OCI-LY1 (cell line): ENCODE measurements at regions not wholly inside any gene's neighbourhood (a gene's known extent, or its start where the extent isn't known, plus 50 kb on each side); places are given as distances from the start of the nearest gene placed in this dataset.

ENCODE experiments used
- H2AFZ ChIP-seq: fragments of 200-600 bp; sonication (generic), shearing (Covaris generic); 2 replicates; pipeline ENCODE4 v1.6.0; 2014; ENCODE audit warnings: antibody characterized with exemption, mild to moderate bottlenecking, low read length
- H3F3A ChIP-seq: fragments of 200-600 bp; sonication (generic), shearing (Covaris generic); 2 replicates; pipeline ENCODE4 v1.6.0; 2014; ENCODE audit warnings: mild to moderate bottlenecking, antibody characterized with exemption, low read length, moderate library complexity; ENCODE audit not compliant: insufficient read depth
- H3K27ac ChIP-seq: fragments of 200-600 bp; sonication (generic); 2 replicates; pipeline ENCODE4 v1.5.1; 2014; ENCODE audit warnings: low read length, mixed run types, mild to moderate bottlenecking, low read depth; ENCODE audit not compliant: poor library complexity, severe bottlenecking
- H3K27me3 ChIP-seq: fragments of 200-600 bp; sonication (generic); 2 replicates; pipeline ENCODE4 v1.6.0; 2014; ENCODE audit warnings: antibody characterized with exemption, mild to moderate bottlenecking, low read length, moderate library complexity; ENCODE audit not compliant: insufficient read depth
- H3K36me3 ChIP-seq: fragments of 200-600 bp; sonication (generic); 2 replicates; pipeline ENCODE4 v1.6.1; 2014; ENCODE audit warnings: mild to moderate bottlenecking, antibody characterized with exemption, low read length, moderate library complexity, mixed read lengths; ENCODE audit not compliant: insufficient read depth
- H3K4me1 ChIP-seq: fragments of 200-600 bp; sonication (generic); 2 replicates; pipeline ENCODE4 v1.5.1; 2014; ENCODE audit warnings: mild to moderate bottlenecking, low read length, moderate library complexity; ENCODE audit not compliant: insufficient read depth, severe bottlenecking
- H3K4me2 ChIP-seq: fragments of 200-600 bp; sonication (generic), shearing (Covaris generic); 2 replicates; pipeline ENCODE4 v1.6.1; 2014; ENCODE audit warnings: low read length
- H3K4me3 ChIP-seq: fragments of 200-600 bp; sonication (generic); 2 replicates; pipeline ENCODE4 v1.5.1; 2014; ENCODE audit warnings: low read length, low read depth, mild to moderate bottlenecking, mixed read lengths; ENCODE audit not compliant: poor library complexity, severe bottlenecking
- H3K79me2 ChIP-seq: fragments of 200-600 bp; shearing (Covaris generic); 2 replicates; pipeline ENCODE4 v1.6.1; 2016; ENCODE audit warnings: mixed run types, low read length, mixed read lengths; ENCODE audit not compliant: insufficient read depth
- H3K9ac ChIP-seq: fragments of 200-600 bp; sonication (generic), shearing (Covaris generic); 2 replicates; pipeline ENCODE4 v1.6.1; 2014; ENCODE audit warnings: mild to moderate bottlenecking, low read length, mixed read lengths
- H3K9me2 ChIP-seq: fragments of 200-600 bp; sonication (generic), shearing (Covaris generic); 2 replicates; pipeline ENCODE4 v1.6.1; 2014; ENCODE audit warnings: low read depth, mild to moderate bottlenecking, low read length, mixed read lengths
- H3K9me3 ChIP-seq: fragments of 200-600 bp; shearing (Covaris generic); 2 replicates; pipeline ENCODE4 v1.6.1; 2014; ENCODE audit warnings: low read length, mixed read lengths
- H4K20me1 ChIP-seq: fragments of 200-600 bp; sonication (generic), shearing (Covaris generic); 2 replicates; pipeline ENCODE4 v1.6.0; 2016; ENCODE audit warnings: mild to moderate bottlenecking, low read length; ENCODE audit not compliant: insufficient read depth
- EZH2 ChIP-seq: fragments of 200-600 bp; sonication (generic), shearing (Covaris generic); IDR thresholded peaks from 2 replicates; pipeline ENCODE4 v1.8.0; 2017; ENCODE audit warnings: borderline replicate concordance, mixed run types, mild to moderate bottlenecking, antibody characterized with exemption, low read length, moderate library complexity, mixed read lengths
- TF ChIP-seq, protein P1 (sequence below): fragments of 200-600 bp; sonication (generic), shearing (Covaris generic); IDR thresholded peaks from 2 replicates; pipeline ENCODE4 v1.5.1; 2017; ENCODE audit warnings: mild to moderate bottlenecking, antibody characterized with exemption, low read length, moderate library complexity, mixed read lengths

DNA sequence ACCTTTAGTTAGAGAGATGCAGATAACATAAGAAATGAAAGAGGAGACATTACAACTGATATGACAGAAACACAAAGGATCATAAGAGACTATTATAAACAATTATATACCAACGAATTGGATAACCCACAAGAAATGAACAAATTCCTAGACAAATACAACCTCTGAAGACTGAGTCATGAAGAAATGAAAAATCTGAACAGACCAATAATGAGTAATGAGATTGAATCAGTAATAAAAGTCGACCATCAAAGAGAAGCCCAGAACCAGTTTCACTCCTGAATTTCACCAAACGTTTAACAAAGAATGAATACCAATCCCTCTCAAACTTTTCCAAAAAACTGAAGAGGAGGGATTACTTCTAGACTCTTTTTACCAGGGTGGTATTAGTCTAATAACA lies 50.5 kb upstream of the PCAT7 start:
- H3K36me3 ChIP-seq: no peaks in the 10 kb centered on the region
- no peaks in the 10 kb centered on the region for H3K9me3 ChIP-seq
- no peaks in the 10 kb centered on the region for H3K4me1 ChIP-seq
- no peak overlapping the region for H3K9ac ChIP-seq
- H3K79me2 ChIP-seq: no peaks in the 10 kb centered on the region
- TF ChIP-seq, protein P1, sequence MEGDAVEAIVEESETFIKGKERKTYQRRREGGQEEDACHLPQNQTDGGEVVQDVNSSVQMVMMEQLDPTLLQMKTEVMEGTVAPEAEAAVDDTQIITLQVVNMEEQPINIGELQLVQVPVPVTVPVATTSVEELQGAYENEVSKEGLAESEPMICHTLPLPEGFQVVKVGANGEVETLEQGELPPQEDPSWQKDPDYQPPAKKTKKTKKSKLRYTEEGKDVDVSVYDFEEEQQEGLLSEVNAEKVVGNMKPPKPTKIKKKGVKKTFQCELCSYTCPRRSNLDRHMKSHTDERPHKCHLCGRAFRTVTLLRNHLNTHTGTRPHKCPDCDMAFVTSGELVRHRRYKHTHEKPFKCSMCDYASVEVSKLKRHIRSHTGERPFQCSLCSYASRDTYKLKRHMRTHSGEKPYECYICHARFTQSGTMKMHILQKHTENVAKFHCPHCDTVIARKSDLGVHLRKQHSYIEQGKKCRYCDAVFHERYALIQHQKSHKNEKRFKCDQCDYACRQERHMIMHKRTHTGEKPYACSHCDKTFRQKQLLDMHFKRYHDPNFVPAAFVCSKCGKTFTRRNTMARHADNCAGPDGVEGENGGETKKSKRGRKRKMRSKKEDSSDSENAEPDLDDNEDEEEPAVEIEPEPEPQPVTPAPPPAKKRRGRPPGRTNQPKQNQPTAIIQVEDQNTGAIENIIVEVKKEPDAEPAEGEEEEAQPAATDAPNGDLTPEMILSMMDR: no peak
- TF ChIP-seq EZH2: no peak
- H3K27me3 ChIP-seq: no peaks in the 10 kb centered on the region
- H2AFZ ChIP-seq: no peak overlapping the region
- no peaks in the 10 kb centered on the region for H3F3A ChIP-seq
- no peaks in the 10 kb centered on the region for H4K20me1 ChIP-seq
- no peaks in the 10 kb centered on the region for H3K9me2 ChIP-seq
- H3K4me2 ChIP-seq: no peak overlapping the region
- H3K4me3 ChIP-seq: no peak overlapping the region
- H3K27ac ChIP-seq: no peak overlapping the region
